GM21576 (cell line): ENCODE measurements at regions not wholly inside any gene's neighbourhood (a gene's known extent, or its start where the extent isn't known, plus 50 kb on each side); places are given as distances from the start of the nearest gene placed in this dataset.
"Not testable (repeated sequence)": the region's sequence is repeated elsewhere in the genome, so short reads cannot be mapped to it uniquely, and the experiment has no call there.

Source experiments
- ATAC-seq: cut with Tn5 transposase; IDR thresholded peaks from one replicate; pipeline ENCODE4 v1.9.1; 2021; ENCODE audit warnings: mild to moderate bottlenecking, moderate library complexity; ENCODE audit not compliant: unreplicated experiment

- no peak for ATAC-seq
Observed at GRCh38 chr20:12180107-12180661, 262.5 kb downstream of the BTBD3 start.

DNA sequence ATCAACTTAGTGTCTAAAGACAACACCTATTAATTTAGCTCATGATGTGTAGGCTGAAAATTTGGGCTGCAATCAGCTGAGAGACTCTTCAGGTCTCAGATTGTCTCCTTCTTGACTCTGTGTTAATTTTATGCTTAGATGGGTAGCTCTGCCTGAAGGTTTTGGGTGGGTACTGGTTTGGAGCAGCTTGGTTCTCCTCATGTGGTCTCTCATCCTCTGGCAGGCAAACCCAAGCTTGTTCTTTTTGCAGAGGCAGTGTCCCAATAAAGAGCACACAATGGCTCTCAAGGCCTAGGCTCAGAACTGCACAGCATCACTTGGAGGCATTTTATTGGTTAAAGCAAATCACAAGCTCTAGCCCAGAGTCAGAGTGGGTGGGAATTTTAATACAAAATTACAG, 280.6 kb downstream of the BTBD3 start:
- ATAC-seq, result no peak

GRCh38 chr20:12199703-12200102, 282.0 kb downstream of the BTBD3 start:
- ATAC-seq, result no peak

- no peak for ATAC-seq
Observed at GRCh38 chr20:12201289-12201991, 283.7 kb downstream of the BTBD3 start.

DNA sequence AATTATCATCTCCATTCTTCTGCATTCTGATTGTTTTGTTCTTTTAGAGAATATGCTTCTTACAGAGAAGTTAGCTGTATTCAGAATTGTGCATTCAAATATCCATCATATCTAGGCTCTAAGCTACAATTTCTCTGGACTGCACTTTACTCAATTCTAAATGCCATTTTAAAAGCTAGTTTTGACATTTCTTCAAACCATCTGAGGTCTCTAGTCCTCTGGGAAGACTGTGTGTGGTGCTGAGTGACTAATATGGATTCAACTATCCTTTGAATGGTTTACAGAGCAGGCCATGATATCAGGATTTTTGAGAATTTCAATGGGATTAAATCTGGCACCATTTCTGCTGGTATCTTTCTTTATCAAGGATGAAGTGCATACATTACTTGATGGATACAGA, 285.7 kb downstream of the BTBD3 start:
- no peak for ATAC-seq

DNA sequence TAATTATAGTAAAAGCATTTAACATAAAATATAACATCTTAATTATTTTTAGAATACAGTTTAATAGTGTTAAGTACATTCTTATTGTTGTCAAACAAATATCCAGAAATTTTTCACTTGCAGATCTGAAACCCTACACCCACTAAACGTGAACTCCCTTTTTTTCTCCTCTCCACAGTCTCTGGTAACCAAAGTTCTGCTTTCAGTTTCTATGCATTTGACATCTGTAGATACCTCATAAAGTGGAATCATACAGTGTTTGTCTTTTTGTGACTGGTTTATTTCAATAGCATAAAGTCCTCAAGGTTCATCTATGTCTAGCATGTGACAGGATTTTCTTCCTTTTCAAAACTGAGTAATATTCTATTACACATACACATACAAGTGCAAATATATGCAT, 286.3 kb downstream of the BTBD3 start:
- no peak for ATAC-seq

DNA sequence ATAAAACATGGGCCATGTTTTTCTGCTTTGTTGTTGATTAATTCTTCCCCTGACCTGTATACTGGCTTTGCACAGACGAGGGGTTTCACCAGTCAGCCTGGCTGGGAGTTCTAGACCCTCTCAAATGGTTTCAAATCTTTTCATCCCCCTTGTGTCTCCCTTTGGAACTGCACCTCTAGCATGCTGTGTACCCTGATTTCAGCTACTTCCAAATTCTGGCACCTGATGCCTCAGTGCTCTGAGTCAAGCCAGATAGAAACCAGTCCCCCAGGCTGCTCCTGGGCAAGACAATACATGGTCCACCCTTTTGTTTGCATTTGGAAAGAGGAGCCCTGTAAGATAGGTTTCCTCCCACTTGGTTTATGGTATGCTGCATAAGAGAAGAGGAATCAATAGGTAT, 290.2 kb downstream of the BTBD3 start:
- no peak for ATAC-seq

DNA sequence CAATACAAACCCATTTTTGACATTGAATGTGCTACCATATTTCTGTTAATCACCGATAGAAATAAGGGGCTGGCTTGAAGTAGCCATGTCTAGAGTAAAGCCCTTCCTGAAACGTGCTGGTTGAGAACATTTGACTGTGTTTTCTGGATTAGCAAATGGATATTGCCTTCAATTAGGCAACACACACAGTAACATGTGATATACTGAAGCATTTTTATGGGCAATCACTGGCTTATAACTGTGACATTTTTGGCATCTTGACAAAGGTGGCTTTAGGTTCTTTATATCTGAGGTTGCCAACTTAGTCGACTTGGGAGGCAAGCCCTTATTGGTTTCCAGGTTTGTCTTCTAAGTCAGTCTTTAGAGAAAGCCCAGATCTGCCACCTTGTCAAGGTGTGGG, 292.9 kb downstream of the BTBD3 start:
- ATAC-seq, result no peak

DNA sequence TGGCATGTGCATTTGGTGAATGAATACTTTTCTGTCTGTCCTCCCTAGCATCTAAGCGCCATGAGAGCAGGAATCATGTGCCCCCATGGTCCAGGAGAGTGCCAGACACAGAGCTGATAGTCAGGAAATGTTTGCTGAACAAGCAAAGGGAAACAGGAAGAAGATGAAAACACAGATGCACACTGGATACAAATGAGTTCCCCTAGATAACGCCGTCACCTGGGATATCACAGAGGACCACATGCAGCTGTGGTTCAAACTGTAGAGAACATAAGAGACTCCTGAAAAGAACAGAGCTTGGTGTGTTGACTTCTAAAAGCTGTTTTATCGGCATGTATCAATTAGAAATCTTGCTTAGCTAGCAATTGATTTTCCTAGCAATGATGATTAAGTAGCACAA, 293.7 kb downstream of the BTBD3 start:
- ATAC-seq, result no peak

DNA sequence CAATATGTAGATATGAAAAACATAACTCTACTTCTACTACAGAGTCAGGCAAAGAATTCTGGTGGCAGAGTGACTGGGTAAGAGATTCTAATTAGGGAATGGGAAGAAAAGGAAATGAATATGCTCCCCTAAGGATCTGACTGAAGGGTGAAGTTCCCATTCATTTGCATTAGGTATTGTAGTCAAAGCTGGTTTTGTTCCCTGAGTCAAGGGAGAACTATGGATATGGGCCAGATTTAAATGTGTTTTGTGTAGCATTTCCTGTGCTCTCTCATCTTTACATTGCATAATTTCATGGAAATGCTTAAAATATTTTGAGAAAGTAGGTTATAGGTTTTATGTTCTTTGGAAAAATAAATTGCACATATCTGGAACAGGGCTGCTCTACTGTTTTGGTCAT, 299.7 kb downstream of the BTBD3 start:
- no peak for ATAC-seq

- ATAC-seq, result no peak
Observed at GRCh38 chr20:12219798-12220197, 302.1 kb downstream of the BTBD3 start.

- no peak for ATAC-seq
Observed at GRCh38 chr20:12223057-12223456, 305.4 kb downstream of the BTBD3 start.

DNA sequence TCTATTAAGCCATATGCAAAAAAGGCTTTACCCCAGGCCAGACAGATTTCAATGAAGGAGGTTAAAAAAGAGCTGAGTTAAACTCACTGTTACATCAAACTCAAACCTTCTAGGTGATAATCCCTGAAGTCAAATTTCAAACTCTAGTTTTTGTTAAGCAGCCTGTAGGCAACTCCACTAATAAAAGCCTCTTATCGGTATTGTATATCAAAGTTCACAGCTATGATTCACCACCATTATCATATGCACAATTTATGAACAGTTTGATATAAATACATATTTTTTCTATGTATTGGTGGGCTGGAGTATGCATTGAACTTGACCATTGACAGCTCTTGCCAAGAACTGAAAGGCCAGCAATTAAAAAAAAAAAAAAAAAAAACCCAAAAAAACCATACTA, 308.2 kb downstream of the BTBD3 start:
- ATAC-seq, result no peak

DNA sequence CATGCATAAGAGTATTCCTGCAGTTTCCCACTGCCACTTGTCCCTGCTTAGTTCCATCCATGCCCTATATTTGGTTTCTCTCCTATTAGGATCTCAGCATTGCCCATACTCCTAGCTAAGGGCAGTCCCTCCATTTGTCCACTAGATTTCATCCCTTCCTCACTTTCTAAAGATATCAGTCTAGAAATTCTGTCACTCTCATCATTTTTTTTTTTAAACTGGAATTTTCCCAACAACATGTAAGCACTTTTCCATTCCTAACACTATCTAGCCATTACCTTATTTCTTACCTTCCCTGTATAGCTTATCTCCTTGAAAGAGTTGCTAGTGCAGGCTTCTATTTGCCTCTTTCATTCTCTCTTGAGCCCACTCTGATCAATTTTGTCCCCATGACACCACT, 312.2 kb downstream of the BTBD3 start:
- no peak for ATAC-seq

DNA sequence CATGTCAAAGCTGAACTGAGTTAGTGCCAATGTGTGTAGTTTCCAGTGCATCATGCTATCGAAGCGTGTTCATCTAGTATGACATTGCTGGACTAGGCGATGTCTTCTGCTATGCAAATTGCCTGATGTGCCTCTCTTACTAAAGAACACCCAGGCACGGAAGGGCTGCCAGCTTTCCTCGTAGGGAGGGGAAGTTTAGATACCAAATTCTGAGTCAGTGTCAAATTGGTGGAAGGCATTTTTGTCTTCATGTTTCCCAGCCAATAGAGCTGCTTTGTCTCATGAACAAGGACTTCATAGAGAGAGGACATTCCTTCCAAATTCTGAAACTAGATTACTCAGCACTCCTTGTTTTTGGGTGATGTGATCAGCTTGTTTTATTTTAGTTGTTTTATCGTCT, 320.1 kb downstream of the BTBD3 start:
- ATAC-seq, result no peak

GRCh38 chr20:12241065-12241464, 323.4 kb downstream of the BTBD3 start:
- no peak for ATAC-seq

- ATAC-seq, result no peak
Observed at GRCh38 chr20:12243327-12243726, 325.6 kb downstream of the BTBD3 start.

GRCh38 chr20:12248481-12248880, 330.8 kb downstream of the BTBD3 start:
- no peak for ATAC-seq

DNA sequence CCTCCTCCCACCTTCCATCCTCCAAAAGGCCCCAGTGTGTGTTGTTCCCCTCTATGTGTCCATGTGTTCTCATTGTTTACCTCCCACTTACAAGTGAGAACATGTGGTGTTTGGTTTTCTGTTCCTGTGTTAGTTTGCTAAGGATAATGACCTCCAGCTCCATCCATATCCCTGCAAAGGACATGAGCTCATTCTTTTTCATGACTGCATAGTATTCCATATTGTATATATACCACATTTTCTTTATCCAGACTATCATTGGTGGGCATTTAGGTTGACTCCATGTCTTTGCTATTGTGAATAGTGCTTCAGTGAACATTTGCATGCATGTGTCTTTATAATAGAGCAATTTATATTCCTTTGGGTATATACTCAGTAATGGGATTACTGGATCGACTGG, 333.0 kb downstream of the BTBD3 start:
- ATAC-seq, result not testable (repeated sequence)

DNA sequence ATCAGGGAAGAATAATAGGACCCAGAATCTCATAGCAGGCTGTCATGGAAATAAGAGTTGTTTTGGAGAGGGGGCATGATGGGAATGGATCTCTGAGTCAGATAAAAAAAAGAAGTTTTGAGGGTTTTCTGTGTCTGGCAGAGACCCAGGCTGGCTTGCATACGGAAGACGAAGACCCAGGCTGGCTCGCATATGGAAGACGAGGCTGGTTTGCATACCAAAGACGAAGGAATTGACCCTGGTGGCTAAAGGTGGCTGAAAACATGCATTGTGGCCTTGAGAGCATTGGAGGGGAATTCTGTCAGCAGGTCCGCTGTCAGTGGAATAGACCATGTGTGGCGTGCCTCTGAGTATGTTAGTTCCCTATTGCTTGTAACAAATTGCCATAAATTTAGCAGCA, 335.1 kb downstream of the BTBD3 start:
- ATAC-seq, result no peak

GRCh38 chr20:12255461-12255970, 337.8 kb downstream of the BTBD3 start:
- no peak for ATAC-seq

- no peak for ATAC-seq
Observed at GRCh38 chr20:12256806-12257205, 339.1 kb downstream of the BTBD3 start.

DNA sequence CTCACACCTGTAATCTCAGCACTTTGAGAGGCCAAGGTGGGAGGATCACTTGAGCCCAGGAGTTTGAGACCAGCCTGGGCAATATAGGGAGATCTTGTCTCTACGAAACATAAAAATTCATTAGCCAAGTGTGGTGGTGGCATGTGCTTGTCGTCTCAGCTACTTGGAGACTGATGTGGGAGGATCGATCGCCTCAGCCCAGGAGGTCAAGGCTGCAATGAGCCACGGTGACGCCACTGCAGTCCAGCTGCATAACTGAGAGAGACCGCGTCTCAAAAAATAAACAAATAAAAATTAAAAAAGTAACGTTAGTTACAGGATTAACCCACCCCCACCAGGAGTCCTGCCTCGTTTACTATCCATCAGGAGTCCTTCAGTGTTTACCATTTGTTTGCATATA, 345.1 kb downstream of the BTBD3 start:
- ATAC-seq, result no peak
